ENCODE measurements at regions not wholly inside any gene's neighbourhood (a gene's known extent, or its start where the extent isn't known, plus 50 kb on each side); places are given as distances from the start of the nearest gene placed in this dataset.

- no peak for DNase-seq
- no peak overlapping the region for H3K14ac ChIP-seq (replicated peaks; ENCODE audit: low read depth, low read length)
- H3K9me3 ChIP-seq (ENCODE audit: control insufficient read depth, insufficient read depth, low read length), result 0 out of 2 replicates have a peak, but pooled peaks cover 2% of the 10 kb centered on the region
- H4K91ac ChIP-seq (ENCODE audit: insufficient read depth, low read depth, low read length), result no peak overlapping the region
- no peak overlapping the region for H3K27ac ChIP-seq (ENCODE audit: insufficient read depth, low read length)
- dilution Hi-C loops (cut with HindIII; ENCODE audit: low sequenced_read_pairs, unreplicated experiment) (no loop called here), intact Hi-C loops (cut with micrococcal nuclease) (no loop called here), in situ Hi-C loops (cut with MboI; ENCODE audit: low sequenced_read_pairs) (no loop called here)
- H3K18ac ChIP-seq (ENCODE audit: low read depth, low read length), result no peak overlapping the region
- no peak overlapping the region for H3K4ac ChIP-seq (ENCODE audit: low read depth, low read length)
- H3K4me2 ChIP-seq (ENCODE audit: low read depth, low read length), result no peak overlapping the region
- no peak overlapping the region for H3K56ac ChIP-seq (ENCODE audit: extremely low read depth, insufficient read depth, low read length)
- H3K79me1 ChIP-seq (ENCODE audit: low read depth in 1 of 2, low read length in 2 of 2), result no peaks in the 10 kb centered on the region
- H2BK15ac ChIP-seq (ENCODE audit: low read depth, low read length), result no peak overlapping the region
- no peaks in the 10 kb centered on the region for H3K36me3 ChIP-seq (ENCODE audit: control insufficient read depth, insufficient read depth, low read length)
- H2AK5ac ChIP-seq (ENCODE audit: low read depth, low read length), result no peak overlapping the region
- ATAC-seq (ENCODE audit: low read depth), result no peak
- H2BK120ac ChIP-seq (ENCODE audit: low read depth, low read length), result no peak overlapping the region
- no peak overlapping the region for H2AK9ac ChIP-seq (replicated peaks; ENCODE audit: low read depth, low read length, poor library complexity)
- no peak overlapping the region for H4K8ac ChIP-seq (ENCODE audit: low read depth in 2 of 2, low read length in 2 of 2)
- no peaks in the 10 kb centered on the region for H3K4me1 ChIP-seq (ENCODE audit: control insufficient read depth, insufficient read depth, low read length)
- no peak overlapping the region for H3K9ac ChIP-seq (ENCODE audit: low read depth, low read length)
- no peak overlapping the region for H2AFZ ChIP-seq (replicated peaks; ENCODE audit: low read length, poor library complexity)
- no peak overlapping the region for H3K4me3 ChIP-seq (ENCODE audit: insufficient read depth, low read depth, low read length)
- no peaks in the 10 kb centered on the region; the same call in 1 of the 2 replicates for H3K9me1 ChIP-seq (ENCODE audit: insufficient read depth, low read length)
- BruUV-seq (replicated peaks), result no TSS peak
- H2BK20ac ChIP-seq (ENCODE audit: low read depth, low read length), result no peak overlapping the region
- H4K5ac ChIP-seq (ENCODE audit: low read depth, low read length), result no peak overlapping the region
- no peak overlapping the region for H3K23ac ChIP-seq (ENCODE audit: low read depth, low read length)
- ChIA-PET CTCF (interaction anchor here (1.5 to 2.2 kb wide), 2 partner anchors 9 to 68 kb away, joined by 4 to 5 read pairs; no protein-coding TSS in a partner anchor), POLR2A (ENCODE audit: unreplicated experiment) (no interaction called here)
- no peaks in the 10 kb centered on the region for H4K20me1 ChIP-seq (ENCODE audit: insufficient read depth, low read length)
- TF ChIP-seq FOS (IDR thresholded peaks at IDR 0.05; ENCODE audit: low read depth, low read length), result no peak
- TF ChIP-seq MAZ (IDR thresholded peaks at IDR 0.05; ENCODE audit: borderline replicate concordance, low read depth, low read length), result no peak
- no peak for TF ChIP-seq MAFK (IDR thresholded peaks at IDR 0.05; ENCODE audit: low read depth, low read length)
- no peak for TF ChIP-seq CEBPB (IDR thresholded peaks at IDR 0.05; ENCODE audit: low read depth, low read length)
- TF ChIP-seq CHD1 (IDR thresholded peaks at IDR 0.05; ENCODE audit: low read depth, low read length), result no peak
- no peak for TF ChIP-seq NFE2L2 (IDR thresholded peaks at IDR 0.05; ENCODE audit: low read depth, low read length)
- TF ChIP-seq BHLHE40 (IDR thresholded peaks at IDR 0.05; ENCODE audit: low read depth, low read length), result no peak
- no peak for TF ChIP-seq RFX5 (IDR thresholded peaks at IDR 0.05; ENCODE audit: low read depth, low read length)
- TF ChIP-seq POLR2A (IDR thresholded peaks at IDR 0.05; ENCODE audit: low read depth, low read length), result no peak
- TF ChIP-seq RCOR1 (IDR thresholded peaks at IDR 0.05; ENCODE audit: insufficient replicate concordance, low read length), result no peak
- TF ChIP-seq, protein P1, sequence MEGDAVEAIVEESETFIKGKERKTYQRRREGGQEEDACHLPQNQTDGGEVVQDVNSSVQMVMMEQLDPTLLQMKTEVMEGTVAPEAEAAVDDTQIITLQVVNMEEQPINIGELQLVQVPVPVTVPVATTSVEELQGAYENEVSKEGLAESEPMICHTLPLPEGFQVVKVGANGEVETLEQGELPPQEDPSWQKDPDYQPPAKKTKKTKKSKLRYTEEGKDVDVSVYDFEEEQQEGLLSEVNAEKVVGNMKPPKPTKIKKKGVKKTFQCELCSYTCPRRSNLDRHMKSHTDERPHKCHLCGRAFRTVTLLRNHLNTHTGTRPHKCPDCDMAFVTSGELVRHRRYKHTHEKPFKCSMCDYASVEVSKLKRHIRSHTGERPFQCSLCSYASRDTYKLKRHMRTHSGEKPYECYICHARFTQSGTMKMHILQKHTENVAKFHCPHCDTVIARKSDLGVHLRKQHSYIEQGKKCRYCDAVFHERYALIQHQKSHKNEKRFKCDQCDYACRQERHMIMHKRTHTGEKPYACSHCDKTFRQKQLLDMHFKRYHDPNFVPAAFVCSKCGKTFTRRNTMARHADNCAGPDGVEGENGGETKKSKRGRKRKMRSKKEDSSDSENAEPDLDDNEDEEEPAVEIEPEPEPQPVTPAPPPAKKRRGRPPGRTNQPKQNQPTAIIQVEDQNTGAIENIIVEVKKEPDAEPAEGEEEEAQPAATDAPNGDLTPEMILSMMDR (conservative IDR thresholded peaks at IDR 0.05; ENCODE audit: low read depth, low read length), result no peak
- no peak for TF ChIP-seq MXI1 (IDR thresholded peaks at IDR 0.05; ENCODE audit: borderline replicate concordance, low read depth, low read length)
- no peak for TF ChIP-seq USF2 (IDR thresholded peaks at IDR 0.05; ENCODE audit: low read depth, low read length)
- no peak for TF ChIP-seq SMC3 (IDR thresholded peaks at IDR 0.05; ENCODE audit: low read depth, low read length)
- TF ChIP-seq RAD21 (IDR thresholded peaks at IDR 0.05; ENCODE audit: low read length), result no peak
- TF ChIP-seq, protein P2, sequence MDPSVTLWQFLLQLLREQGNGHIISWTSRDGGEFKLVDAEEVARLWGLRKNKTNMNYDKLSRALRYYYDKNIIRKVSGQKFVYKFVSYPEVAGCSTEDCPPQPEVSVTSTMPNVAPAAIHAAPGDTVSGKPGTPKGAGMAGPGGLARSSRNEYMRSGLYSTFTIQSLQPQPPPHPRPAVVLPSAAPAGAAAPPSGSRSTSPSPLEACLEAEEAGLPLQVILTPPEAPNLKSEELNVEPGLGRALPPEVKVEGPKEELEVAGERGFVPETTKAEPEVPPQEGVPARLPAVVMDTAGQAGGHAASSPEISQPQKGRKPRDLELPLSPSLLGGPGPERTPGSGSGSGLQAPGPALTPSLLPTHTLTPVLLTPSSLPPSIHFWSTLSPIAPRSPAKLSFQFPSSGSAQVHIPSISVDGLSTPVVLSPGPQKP (IDR thresholded peaks at IDR 0.05; ENCODE audit: borderline replicate concordance, low read depth, low read length), result no peak
- no peak overlapping the region for H2BK5ac ChIP-seq (ENCODE audit: low read depth, low read length, poor library complexity, severe bottlenecking)
- no CpG with 5 or more reads among the region's 8 CpGs for WGBS, 2 experiments (ENCODE audit: extremely low coverage in 2 of 2, insufficient read length in 1 of 2)
- no peaks in the 10 kb centered on the region for H3K27me3 ChIP-seq (ENCODE audit: control insufficient read depth, insufficient read depth, low read length)
Observed at GRCh38 chr20:53847139-53847836, 223.1 kb downstream of the BCAS1 start.

Measured in IMR-90 (cell line).